ENCODE measurements at regions not wholly inside any gene's neighbourhood (a gene's known extent, or its start where the extent isn't known, plus 50 kb on each side); places are given as distances from the start of the nearest gene placed in this dataset.

GRCh38 chr5:26343801-26344325 is 694.5 kb downstream of the CDH9 start:
- Histone ChIP-seq H3K79me2 (ENCODE audit: control insufficient read depth, insufficient read depth, low read length) (no peaks in the 10 kb centered on the region), H3K27me3 (ENCODE audit: control insufficient read depth in 2 of 2, insufficient read depth in 2 of 2, low read length in 2 of 2) (no peaks in the 10 kb centered on the region), H3K4me1 (ENCODE audit: control insufficient read depth, extremely low read depth, insufficient read depth, low read length) (no peaks in the 10 kb centered on the region), H3K27ac (ENCODE audit: insufficient read depth, low read depth, low read length) (no peak overlapping the region), H4K20me1 (replicated peaks; ENCODE audit: control insufficient read depth, extremely low read depth, insufficient read depth, low read length) (no peaks in the 10 kb centered on the region), H3K9me1 (replicated peaks; ENCODE audit: control insufficient read depth, extremely low read depth, insufficient read depth, low read length) (no peaks in the 10 kb centered on the region), H3K9ac (replicated peaks; ENCODE audit: extremely low read depth, insufficient read depth, low read length) (no peak overlapping the region), H3K36me3 (ENCODE audit: control insufficient read depth in 2 of 2, extremely low read depth in 1 of 2, insufficient read depth in 2 of 2, low read length in 2 of 2) (no peaks in the 10 kb centered on the region), H3K4me3 (replicated peaks in 1 of 3; ENCODE audit: insufficient read depth in 1 of 3, low read depth in 1 of 3, low read length in 3 of 3) (no peak overlapping the region), H3K4me2 (ENCODE audit: insufficient read depth, low read length) (no peak overlapping the region), H3K9me3 (replicated peaks; ENCODE audit: control insufficient read depth, insufficient read depth, low read length) (peaks cover 2% of the 10 kb centered on the region), H2AFZ (ENCODE audit: low read depth, low read length) (no peak overlapping the region)
- intact Hi-C loops (cut with micrococcal nuclease) (no loop called here), dilution Hi-C loops (cut with MboI; ENCODE audit: extremely low pct_ligation_motif_present, low sequenced_read_pairs) (no loop called here)
- FAIRE-seq (no peak), DNase-seq (ENCODE audit: low read depth, low spot score) (no peak)
- no peak for TF ChIP-seq POLR2AphosphoS5 (IDR thresholded peaks at IDR 0.05; ENCODE audit: insufficient read depth, low read depth, low read length)
- TF ChIP-seq CTCF (IDR thresholded peaks at IDR 0.05; ENCODE audit: extremely low read depth in 1 of 2, insufficient read depth in 1 of 2, low read depth in 1 of 2, low read length in 2 of 2) = no peak
- CTCF ChIA-PET = no interaction called here
- POLR2A ChIA-PET = no interaction called here
- no TSS peak for BruUV-seq (replicated peaks)

- DNase-seq (ENCODE audit: low read depth, low spot score) (no peak), FAIRE-seq (no peak)
- intact Hi-C loops (cut with micrococcal nuclease) = no loop called here
- CTCF ChIA-PET = no interaction called here
- dilution Hi-C loops (cut with MboI; ENCODE audit: extremely low pct_ligation_motif_present, low sequenced_read_pairs) = no loop called here
- Histone ChIP-seq H3K9ac (replicated peaks; ENCODE audit: extremely low read depth, insufficient read depth, low read length) (no peak overlapping the region), H3K36me3 (ENCODE audit: control insufficient read depth in 2 of 2, extremely low read depth in 1 of 2, insufficient read depth in 2 of 2, low read length in 2 of 2) (no peaks in the 10 kb centered on the region), H3K27me3 (ENCODE audit: control insufficient read depth in 2 of 2, insufficient read depth in 2 of 2, low read length in 2 of 2) (no peaks in the 10 kb centered on the region), H3K9me1 (replicated peaks; ENCODE audit: control insufficient read depth, extremely low read depth, insufficient read depth, low read length) (no peaks in the 10 kb centered on the region), H3K27ac (ENCODE audit: insufficient read depth, low read depth, low read length) (no peak overlapping the region), H3K9me3 (replicated peaks; ENCODE audit: control insufficient read depth, insufficient read depth, low read length) (no peaks in the 10 kb centered on the region), H4K20me1 (replicated peaks; ENCODE audit: control insufficient read depth, extremely low read depth, insufficient read depth, low read length) (no peaks in the 10 kb centered on the region), H2AFZ (ENCODE audit: low read depth, low read length) (no peak overlapping the region), H3K4me2 (ENCODE audit: insufficient read depth, low read length) (no peak overlapping the region), H3K4me3 (replicated peaks in 1 of 3; ENCODE audit: insufficient read depth in 1 of 3, low read depth in 1 of 3, low read length in 3 of 3) (no peak overlapping the region), H3K79me2 (ENCODE audit: control insufficient read depth, insufficient read depth, low read length) (no peaks in the 10 kb centered on the region), H3K4me1 (ENCODE audit: control insufficient read depth, extremely low read depth, insufficient read depth, low read length) (no peaks in the 10 kb centered on the region)
- POLR2A ChIA-PET = no interaction called here
- TF ChIP-seq FOS (IDR thresholded peaks at IDR 0.05; ENCODE audit: borderline replicate concordance, insufficient read depth, low read length) (no peak), CTCF (IDR thresholded peaks at IDR 0.05; ENCODE audit: extremely low read depth in 1 of 2, insufficient read depth in 1 of 2, low read depth in 1 of 2, low read length in 2 of 2) (no peak), MYC (IDR thresholded peaks at IDR 0.05; ENCODE audit: low read depth, low read length) (no peak), POLR2AphosphoS5 (IDR thresholded peaks at IDR 0.05; ENCODE audit: insufficient read depth, low read depth, low read length) (no peak), EZH2 (IDR thresholded peaks at IDR 0.05; ENCODE audit: borderline replicate concordance, low read depth, low read length, severe bottlenecking) (no peak), GATA2 (IDR thresholded peaks at IDR 0.05; ENCODE audit: insufficient read depth, insufficient read length, low read depth, low read length) (no peak), JUN (IDR thresholded peaks at IDR 0.05; ENCODE audit: borderline replicate concordance, insufficient read depth, insufficient read length, low read depth) (no peak), POLR2A (IDR thresholded peaks at IDR 0.05; ENCODE audit: low read depth, low read length) (no peak), MAX (IDR thresholded peaks at IDR 0.05; ENCODE audit: insufficient read depth, insufficient read length) (no peak)
- BruUV-seq (replicated peaks) = no TSS peak
Observed at GRCh38 chr5:26339576-26339975, 698.8 kb downstream of the CDH9 start.
